ENCODE measurements at regions not wholly inside any gene's neighbourhood (a gene's known extent, or its start where the extent isn't known, plus 50 kb on each side); places are given as distances from the start of the nearest gene placed in this dataset.

DNA sequence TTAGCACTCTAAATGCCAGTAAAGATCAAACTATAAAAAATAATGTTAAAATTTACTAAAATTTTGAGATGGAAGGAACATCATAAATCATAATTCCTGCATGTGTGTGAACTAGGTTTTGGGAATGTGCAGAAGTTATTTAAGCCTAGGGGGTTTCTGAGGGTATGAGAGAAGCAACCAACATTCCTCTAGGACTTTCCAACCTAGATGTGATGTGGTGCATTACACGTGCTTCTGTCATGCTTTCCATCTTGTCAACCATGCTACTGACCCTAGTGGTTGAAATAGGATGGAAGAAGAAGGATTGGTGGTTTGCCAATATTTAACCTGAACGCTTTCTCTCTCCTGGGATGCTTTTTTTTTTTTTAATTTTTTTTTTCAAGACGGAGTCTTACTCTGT is 209.3 kb downstream of the AEBP2 start:
- peaks cover 19% of the 10 kb centered on the region for H3K36me3 Mint-ChIP-seq
- ATAC-seq: no peak
- no peak for DNase-seq (ENCODE audit: low spot score)
- TF ChIP-seq NFYB (CRISPR knock-in tag; conservative IDR thresholded peaks at IDR 0.05; ENCODE audit: low read depth): no peak
- TF ChIP-seq EMX1 (CRISPR knock-in tag; IDR thresholded peaks at IDR 0.05): no peak
- TF ChIP-seq ATF1 (CRISPR knock-in tag; IDR thresholded peaks at IDR 0.05): no peak
- TF ChIP-seq NR1H2 (CRISPR knock-in tag; IDR thresholded peaks at IDR 0.05): no peak
- TF ChIP-seq, protein P1, sequence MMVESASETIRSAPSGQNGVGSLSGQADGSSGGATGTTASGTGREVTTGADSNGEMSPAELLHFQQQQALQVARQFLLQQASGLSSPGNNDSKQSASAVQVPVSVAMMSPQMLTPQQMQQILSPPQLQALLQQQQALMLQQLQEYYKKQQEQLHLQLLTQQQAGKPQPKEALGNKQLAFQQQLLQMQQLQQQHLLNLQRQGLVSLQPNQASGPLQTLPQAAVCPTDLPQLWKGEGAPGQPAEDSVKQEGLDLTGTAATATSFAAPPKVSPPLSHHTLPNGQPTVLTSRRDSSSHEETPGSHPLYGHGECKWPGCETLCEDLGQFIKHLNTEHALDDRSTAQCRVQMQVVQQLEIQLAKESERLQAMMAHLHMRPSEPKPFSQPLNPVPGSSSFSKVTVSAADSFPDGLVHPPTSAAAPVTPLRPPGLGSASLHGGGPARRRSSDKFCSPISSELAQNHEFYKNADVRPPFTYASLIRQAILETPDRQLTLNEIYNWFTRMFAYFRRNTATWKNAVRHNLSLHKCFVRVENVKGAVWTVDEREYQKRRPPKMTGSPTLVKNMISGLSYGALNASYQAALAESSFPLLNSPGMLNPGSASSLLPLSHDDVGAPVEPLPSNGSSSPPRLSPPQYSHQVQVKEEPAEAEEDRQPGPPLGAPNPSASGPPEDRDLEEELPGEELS (CRISPR knock-in tag; IDR thresholded peaks at IDR 0.05): no peak
- TF ChIP-seq, protein P2, sequence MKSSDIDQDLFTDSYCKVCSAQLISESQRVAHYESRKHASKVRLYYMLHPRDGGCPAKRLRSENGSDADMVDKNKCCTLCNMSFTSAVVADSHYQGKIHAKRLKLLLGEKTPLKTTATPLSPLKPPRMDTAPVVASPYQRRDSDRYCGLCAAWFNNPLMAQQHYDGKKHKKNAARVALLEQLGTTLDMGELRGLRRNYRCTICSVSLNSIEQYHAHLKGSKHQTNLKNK (CRISPR knock-in tag; IDR thresholded peaks at IDR 0.05): no peak
- TF ChIP-seq ZNF671 (CRISPR knock-in tag; IDR thresholded peaks at IDR 0.05): no peak
- TF ChIP-seq, protein P3, sequence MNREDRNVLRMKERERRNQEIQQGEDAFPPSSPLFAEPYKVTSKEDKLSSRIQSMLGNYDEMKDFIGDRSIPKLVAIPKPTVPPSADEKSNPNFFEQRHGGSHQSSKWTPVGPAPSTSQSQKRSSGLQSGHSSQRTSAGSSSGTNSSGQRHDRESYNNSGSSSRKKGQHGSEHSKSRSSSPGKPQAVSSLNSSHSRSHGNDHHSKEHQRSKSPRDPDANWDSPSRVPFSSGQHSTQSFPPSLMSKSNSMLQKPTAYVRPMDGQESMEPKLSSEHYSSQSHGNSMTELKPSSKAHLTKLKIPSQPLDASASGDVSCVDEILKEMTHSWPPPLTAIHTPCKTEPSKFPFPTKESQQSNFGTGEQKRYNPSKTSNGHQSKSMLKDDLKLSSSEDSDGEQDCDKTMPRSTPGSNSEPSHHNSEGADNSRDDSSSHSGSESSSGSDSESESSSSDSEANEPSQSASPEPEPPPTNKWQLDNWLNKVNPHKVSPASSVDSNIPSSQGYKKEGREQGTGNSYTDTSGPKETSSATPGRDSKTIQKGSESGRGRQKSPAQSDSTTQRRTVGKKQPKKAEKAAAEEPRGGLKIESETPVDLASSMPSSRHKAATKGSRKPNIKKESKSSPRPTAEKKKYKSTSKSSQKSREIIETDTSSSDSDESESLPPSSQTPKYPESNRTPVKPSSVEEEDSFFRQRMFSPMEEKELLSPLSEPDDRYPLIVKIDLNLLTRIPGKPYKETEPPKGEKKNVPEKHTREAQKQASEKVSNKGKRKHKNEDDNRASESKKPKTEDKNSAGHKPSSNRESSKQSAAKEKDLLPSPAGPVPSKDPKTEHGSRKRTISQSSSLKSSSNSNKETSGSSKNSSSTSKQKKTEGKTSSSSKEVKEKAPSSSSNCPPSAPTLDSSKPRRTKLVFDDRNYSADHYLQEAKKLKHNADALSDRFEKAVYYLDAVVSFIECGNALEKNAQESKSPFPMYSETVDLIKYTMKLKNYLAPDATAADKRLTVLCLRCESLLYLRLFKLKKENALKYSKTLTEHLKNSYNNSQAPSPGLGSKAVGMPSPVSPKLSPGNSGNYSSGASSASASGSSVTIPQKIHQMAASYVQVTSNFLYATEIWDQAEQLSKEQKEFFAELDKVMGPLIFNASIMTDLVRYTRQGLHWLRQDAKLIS (CRISPR knock-in tag; IDR thresholded peaks at IDR 0.05; ENCODE audit: borderline replicate concordance): no peak
- TF ChIP-seq TEAD1 (CRISPR knock-in tag; IDR thresholded peaks at IDR 0.05): no peak
- TF ChIP-seq, protein P4, sequence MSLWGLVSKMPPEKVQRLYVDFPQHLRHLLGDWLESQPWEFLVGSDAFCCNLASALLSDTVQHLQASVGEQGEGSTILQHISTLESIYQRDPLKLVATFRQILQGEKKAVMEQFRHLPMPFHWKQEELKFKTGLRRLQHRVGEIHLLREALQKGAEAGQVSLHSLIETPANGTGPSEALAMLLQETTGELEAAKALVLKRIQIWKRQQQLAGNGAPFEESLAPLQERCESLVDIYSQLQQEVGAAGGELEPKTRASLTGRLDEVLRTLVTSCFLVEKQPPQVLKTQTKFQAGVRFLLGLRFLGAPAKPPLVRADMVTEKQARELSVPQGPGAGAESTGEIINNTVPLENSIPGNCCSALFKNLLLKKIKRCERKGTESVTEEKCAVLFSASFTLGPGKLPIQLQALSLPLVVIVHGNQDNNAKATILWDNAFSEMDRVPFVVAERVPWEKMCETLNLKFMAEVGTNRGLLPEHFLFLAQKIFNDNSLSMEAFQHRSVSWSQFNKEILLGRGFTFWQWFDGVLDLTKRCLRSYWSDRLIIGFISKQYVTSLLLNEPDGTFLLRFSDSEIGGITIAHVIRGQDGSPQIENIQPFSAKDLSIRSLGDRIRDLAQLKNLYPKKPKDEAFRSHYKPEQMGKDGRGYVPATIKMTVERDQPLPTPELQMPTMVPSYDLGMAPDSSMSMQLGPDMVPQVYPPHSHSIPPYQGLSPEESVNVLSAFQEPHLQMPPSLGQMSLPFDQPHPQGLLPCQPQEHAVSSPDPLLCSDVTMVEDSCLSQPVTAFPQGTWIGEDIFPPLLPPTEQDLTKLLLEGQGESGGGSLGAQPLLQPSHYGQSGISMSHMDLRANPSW (CRISPR knock-in tag; conservative IDR thresholded peaks at IDR 0.05; ENCODE audit: low read depth): no peak
- TF ChIP-seq, protein P5, sequence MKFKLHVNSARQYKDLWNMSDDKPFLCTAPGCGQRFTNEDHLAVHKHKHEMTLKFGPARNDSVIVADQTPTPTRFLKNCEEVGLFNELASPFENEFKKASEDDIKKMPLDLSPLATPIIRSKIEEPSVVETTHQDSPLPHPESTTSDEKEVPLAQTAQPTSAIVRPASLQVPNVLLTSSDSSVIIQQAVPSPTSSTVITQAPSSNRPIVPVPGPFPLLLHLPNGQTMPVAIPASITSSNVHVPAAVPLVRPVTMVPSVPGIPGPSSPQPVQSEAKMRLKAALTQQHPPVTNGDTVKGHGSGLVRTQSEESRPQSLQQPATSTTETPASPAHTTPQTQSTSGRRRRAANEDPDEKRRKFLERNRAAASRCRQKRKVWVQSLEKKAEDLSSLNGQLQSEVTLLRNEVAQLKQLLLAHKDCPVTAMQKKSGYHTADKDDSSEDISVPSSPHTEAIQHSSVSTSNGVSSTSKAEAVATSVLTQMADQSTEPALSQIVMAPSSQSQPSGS (CRISPR knock-in tag; IDR thresholded peaks at IDR 0.05; ENCODE audit: borderline replicate concordance, low read depth): no peak
- TF ChIP-seq ZNF138 (CRISPR knock-in tag; conservative IDR thresholded peaks at IDR 0.05): no peak
- TF ChIP-seq, protein P6, sequence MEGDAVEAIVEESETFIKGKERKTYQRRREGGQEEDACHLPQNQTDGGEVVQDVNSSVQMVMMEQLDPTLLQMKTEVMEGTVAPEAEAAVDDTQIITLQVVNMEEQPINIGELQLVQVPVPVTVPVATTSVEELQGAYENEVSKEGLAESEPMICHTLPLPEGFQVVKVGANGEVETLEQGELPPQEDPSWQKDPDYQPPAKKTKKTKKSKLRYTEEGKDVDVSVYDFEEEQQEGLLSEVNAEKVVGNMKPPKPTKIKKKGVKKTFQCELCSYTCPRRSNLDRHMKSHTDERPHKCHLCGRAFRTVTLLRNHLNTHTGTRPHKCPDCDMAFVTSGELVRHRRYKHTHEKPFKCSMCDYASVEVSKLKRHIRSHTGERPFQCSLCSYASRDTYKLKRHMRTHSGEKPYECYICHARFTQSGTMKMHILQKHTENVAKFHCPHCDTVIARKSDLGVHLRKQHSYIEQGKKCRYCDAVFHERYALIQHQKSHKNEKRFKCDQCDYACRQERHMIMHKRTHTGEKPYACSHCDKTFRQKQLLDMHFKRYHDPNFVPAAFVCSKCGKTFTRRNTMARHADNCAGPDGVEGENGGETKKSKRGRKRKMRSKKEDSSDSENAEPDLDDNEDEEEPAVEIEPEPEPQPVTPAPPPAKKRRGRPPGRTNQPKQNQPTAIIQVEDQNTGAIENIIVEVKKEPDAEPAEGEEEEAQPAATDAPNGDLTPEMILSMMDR (IDR thresholded peaks at IDR 0.05): no peak
- TF ChIP-seq, protein P7, sequence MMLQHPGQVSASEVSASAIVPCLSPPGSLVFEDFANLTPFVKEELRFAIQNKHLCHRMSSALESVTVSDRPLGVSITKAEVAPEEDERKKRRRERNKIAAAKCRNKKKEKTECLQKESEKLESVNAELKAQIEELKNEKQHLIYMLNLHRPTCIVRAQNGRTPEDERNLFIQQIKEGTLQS (CRISPR knock-in tag; conservative IDR thresholded peaks at IDR 0.05): no peak
- TF ChIP-seq, protein P8, sequence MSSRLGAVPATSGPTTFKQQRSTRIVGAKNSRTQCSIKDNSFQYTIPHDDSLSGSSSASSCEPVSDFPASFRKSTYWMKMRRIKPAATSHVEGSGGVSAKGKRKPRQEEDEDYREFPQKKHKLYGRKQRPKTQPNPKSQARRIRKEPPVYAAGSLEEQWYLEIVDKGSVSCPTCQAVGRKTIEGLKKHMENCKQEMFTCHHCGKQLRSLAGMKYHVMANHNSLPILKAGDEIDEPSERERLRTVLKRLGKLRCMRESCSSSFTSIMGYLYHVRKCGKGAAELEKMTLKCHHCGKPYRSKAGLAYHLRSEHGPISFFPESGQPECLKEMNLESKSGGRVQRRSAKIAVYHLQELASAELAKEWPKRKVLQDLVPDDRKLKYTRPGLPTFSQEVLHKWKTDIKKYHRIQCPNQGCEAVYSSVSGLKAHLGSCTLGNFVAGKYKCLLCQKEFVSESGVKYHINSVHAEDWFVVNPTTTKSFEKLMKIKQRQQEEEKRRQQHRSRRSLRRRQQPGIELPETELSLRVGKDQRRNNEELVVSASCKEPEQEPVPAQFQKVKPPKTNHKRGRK (CRISPR knock-in tag; IDR thresholded peaks at IDR 0.05; ENCODE audit: borderline replicate concordance): no peak
- TF ChIP-seq MXD4 (CRISPR knock-in tag; IDR thresholded peaks at IDR 0.05; ENCODE audit: borderline replicate concordance): no peak
- no peak overlapping the region for H3K4me3 Mint-ChIP-seq
- no peak overlapping the region for H3K27ac Mint-ChIP-seq
- POLR2A ChIA-PET: no interaction called here
- no peaks in the 10 kb centered on the region for H3K27me3 Mint-ChIP-seq (ENCODE audit: low read depth)
- CTCF ChIA-PET: interaction anchor here (1.9 kb wide), 1 partner anchor 74 kb away, joined by 6 read pairs; no protein-coding TSS in a partner anchor
- H3K9me3 Mint-ChIP-seq: peaks cover 36% of the 10 kb centered on the region
- peaks cover 11% of the 10 kb centered on the region for H3K4me1 Mint-ChIP-seq
